UCSD-AML1 (cell line): ENCODE measurements at regions not wholly inside any gene's neighbourhood (a gene's known extent, or its start where the extent isn't known, plus 50 kb on each side); places are given as distances from the start of the nearest gene placed in this dataset.

ENCODE experiments used
- DNase-seq: peaks from one replicate; lab custom pipeline; 2025; ENCODE audit not compliant: unreplicated experiment; lab: John Stamatoyannopoulos, UW

GRCh38 chr4:28148221-28148620 is 1287.6 kb downstream of the STIM2 start:
- DNase-seq, result no peak

DNA sequence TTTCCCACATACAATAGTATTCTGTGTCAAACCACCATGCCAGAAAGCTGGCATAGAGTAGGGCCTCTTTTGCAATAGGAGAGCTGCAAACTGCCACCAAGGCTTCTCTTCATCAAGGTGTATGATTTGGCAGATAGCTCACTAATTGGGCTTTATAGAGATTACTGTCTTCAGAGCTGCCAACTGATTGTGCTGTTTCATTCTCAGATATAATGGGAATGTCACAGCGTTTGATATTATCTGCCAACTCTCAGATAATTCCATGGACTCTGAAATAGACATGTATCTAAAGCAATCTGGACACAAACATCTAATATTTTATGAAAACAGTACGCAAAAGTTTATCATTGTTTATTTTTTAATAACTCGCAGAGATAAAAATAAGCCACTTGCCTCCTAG is 1289.1 kb downstream of the STIM2 start:
- DNase-seq, result no peak

DNA sequence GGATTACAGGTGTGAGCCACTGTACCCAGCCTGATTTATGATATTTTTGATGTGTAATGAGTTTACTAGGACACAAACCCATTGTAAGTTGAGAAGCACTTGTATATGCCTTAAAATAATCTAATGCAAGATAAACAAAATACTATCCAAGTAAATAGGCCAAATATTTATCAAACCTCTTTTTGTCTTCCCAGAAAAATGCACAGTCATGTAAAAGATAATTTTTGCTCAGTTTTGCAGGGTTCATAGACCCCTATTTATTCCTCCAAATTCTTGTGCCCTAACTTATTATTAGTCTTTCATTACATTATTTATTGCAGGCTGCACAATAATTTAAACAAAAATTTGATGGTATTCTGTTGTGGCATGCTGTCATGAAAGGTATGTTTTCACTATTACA is 1290.7 kb downstream of the STIM2 start:
- no peak for DNase-seq

- no peak for DNase-seq
These were observed 1306.8 kb downstream of the STIM2 start for GRCh38 chr4:28167411-28167810.

DNA sequence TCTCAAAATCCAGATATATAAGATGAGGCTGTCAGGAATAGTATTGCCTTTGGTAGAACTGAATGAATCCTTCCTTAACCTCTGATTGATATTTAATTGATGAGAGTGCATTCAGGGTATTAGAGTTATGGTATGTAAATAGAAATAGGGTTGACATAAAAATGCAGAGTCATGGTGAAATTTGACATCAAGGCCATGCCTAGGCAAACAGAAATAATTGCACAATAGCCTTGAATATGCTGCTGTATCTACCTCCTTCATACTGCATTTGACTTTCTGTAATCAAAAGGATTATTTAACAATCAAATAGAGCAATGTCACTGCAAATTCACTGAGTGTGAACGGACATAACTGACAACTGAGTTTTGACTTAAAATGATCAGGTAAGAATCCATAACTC is 1316.3 kb downstream of the STIM2 start:
- DNase-seq, result no peak

GRCh38 chr4:28177641-28178040 is 1317.0 kb downstream of the STIM2 start:
- DNase-seq, result no peak

- no peak for DNase-seq
These were observed 1318.5 kb downstream of the STIM2 start for GRCh38 chr4:28179126-28179525.

DNA sequence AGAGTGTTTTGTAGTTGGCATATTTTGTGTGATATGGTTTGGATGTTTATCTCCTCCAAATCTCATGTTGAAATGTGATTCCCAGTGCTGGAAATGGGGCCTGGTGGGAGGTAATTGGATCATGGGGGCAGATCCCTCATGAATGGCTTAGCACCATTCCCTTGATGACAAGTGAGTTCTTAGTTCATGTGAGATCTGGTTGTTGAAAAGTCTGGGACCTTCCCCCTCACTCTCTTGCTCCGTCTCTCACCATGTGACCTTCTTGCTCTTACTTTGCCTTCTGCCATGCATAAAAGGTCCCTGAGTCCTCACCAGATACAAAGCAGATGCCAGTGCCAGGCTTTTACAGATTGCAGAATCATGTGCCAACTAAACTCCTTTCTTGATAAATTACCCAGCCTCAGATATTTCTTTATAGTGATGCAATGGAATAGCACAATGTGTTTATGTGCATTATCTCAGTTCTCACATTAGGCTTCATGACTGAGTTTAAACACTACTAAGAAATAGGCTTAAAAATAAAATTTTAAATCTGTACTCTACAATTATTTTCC is 1348.8 kb downstream of the STIM2 start:
- no peak for DNase-seq

DNA sequence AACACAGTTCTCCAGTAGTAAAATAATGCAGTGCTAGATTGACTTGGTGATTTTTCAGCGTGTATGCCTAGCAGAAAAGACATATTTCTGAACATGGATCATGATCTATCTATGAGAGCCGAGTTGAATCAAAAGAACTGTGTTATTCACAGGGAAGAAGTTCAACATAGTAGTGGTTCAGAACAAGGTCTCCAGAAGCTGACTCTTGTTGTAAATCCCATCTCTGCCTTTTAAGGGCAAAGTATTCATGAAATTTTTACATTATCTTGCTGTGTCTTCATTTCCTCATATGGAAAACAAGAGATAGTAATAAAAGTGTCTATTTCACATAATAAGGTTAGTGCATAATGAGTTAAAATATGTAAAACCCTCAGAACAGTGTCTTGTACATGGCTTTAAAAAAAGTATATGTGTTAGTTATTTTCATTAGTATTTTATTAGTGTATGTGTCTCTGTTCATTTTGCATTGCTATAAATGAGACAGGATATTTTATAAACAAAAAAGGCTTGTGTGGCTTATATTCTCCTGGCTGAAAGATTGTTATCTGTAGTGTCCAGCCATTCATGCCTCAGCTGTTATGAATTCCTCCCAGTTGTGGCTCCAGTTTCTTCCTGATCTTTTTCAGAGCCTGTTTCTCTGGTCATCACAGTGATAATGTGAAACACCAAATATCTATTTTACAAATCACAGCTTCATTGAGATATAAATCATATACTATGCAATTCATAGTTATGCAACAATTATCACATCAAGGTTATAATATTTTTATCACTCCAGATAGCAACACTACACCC is 1351.2 kb downstream of the STIM2 start:
- DNase-seq, result no peak

GRCh38 chr4:28221536-28221935 is 1360.9 kb downstream of the STIM2 start:
- DNase-seq, result no peak

DNA sequence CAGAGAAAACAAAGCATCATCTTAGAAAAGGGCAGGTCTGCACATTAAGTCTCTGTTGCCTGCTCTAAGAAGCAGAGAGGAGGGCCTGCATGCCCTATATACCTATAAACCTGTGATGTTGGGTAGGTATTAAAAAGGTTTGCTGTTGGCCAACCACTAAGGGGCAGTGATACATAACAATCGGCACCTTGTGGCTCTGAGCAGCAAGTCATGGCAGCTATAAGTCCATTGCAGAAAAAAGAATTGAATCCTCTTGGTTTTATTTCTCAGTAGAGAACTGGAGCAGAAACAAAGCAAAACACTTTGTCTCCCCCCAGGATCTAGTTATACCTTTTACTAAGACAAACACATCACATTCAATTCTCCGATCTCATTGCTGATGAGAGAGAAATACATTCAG is 1364.4 kb downstream of the STIM2 start:
- no peak for DNase-seq

GRCh38 chr4:28225689-28226353 is 1365.2 kb downstream of the STIM2 start:
- DNase-seq, result no peak

- no peak for DNase-seq
These were observed 1366.3 kb downstream of the STIM2 start for GRCh38 chr4:28226962-28227361.

DNA sequence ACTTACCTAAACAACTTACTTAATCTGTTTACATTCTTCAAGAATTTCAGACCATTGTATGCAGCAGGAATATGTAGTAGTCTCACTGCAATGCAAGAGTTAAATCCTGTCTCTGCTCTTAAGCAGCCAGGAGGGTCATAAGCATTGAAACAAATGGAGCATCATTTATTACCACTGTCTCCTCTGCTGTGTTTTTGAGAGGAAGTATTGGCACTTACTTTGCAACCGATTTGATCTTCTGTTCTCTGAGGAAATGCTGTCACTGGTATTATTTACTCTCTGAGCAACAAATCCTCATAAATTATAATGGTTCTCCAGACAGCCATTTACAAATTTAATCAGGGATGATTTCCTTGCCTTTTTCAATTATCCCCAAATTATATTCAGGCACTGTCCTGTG is 1367.1 kb downstream of the STIM2 start:
- no peak for DNase-seq

DNA sequence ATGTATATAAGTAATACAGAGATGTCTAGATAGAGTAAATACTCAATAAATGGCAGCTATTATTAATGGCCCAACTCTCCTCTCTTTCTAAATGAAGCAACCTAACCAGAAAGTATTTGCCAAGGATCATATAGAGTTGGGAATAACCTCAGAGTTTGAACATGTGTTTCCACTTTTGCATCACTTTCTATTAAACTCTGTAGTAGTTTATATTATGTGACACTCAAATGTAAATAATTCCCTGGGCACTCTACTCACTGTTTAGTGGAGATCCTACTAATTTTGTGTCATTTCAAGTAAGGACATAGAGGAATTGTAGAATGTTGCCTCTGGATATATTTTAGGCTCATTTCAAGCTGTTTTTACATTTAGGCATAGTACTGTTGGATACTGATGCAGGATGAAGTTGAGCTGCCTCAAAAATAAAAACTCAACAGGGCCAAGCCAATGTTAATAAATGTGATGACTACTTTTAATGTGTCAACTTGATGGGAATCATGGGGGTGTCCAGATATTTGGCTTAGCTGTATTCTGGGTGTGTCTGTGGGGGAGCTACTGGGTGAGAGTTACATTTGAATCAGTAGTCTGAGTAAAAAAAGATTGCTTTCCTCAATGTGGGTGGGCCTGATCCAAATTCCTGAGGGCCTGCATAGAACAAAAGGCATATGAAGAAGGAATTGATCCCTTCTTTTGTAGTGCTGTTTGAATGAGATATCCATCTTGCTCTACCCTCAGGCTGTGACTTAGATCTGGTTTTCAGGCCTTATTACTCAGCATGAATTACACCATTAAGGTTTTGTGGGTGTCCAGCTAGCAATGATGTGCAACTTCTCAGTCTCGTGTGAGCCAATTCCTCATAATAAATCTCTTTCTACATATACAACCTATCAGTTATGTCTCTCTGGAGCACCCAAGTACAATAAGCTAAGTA is 1368.2 kb downstream of the STIM2 start:
- no peak for DNase-seq

GRCh38 chr4:28232376-28232775 is 1371.7 kb downstream of the STIM2 start:
- no peak for DNase-seq

GRCh38 chr4:28232951-28233350 is 1372.3 kb downstream of the STIM2 start:
- no peak for DNase-seq

DNA sequence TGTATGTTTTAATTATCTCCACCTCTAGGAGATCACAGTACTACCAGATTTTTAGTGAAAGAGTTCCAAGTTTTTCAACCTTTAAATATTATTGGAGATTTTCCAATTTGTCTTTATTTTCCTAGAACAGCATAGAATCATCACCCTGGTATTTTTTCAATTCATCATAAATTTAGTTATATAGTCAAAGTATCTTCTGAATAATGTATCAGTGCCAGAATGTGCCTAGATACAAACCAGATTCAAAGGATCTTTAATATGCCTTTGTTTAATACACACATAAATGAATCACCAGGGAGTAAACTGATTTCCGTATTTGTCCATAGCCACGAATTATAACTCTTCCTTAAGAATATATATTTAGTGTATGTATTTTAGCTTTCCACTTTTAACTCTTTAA is 1373.1 kb downstream of the STIM2 start:
- DNase-seq, result no peak

DNA sequence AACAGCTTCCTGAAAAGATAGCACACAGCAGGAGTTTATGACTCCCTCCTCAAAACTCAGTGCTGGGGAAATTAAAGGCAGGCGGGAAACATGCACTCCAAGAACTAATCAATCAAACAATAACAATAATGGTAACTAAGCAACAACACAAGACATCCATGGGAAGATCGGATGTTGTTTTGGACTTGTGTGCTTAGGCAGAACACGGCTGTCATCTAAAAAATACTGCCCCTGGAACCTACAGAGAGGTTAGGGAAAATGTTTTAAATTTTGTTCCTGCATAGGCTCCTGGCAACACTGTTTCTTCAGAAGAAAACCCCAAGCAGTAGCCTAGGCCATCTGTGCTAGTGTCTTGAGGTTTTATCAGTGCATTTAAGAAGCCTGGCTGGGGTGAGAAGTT is 1378.2 kb downstream of the STIM2 start:
- no peak for DNase-seq

GRCh38 chr4:28241021-28241420 is 1380.4 kb downstream of the STIM2 start:
- DNase-seq, result no peak

DNA sequence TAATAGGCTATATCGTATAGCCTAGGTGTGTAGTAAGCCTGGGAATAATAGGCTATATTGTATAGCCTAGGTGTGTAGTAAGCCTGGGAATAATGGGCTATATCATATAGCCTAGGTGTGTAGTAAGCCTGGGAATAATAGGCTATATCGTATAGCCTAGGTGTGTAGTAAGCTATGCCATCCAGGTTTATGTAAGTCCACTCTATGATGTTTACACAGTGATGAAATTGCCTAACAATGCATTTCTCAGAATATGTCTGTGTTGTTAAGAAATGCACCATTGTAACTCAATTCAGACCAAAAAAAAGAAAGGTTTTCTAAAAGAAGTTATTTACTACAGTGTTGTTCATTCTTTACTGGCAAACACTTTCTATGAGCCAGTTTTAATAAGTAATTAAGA is 1387.2 kb downstream of the STIM2 start:
- DNase-seq, result no peak
